ENCODE measurements at regions not wholly inside any gene's neighbourhood (a gene's known extent, or its start where the extent isn't known, plus 50 kb on each side); places are given as distances from the start of the nearest gene placed in this dataset.
A peak's percentile ranks its signal among the peaks of the same experiment; 100 is the strongest.
"Not testable (repeated sequence)": the region's sequence is repeated elsewhere in the genome, so short reads cannot be mapped to it uniquely, and the experiment has no call there.

DNA sequence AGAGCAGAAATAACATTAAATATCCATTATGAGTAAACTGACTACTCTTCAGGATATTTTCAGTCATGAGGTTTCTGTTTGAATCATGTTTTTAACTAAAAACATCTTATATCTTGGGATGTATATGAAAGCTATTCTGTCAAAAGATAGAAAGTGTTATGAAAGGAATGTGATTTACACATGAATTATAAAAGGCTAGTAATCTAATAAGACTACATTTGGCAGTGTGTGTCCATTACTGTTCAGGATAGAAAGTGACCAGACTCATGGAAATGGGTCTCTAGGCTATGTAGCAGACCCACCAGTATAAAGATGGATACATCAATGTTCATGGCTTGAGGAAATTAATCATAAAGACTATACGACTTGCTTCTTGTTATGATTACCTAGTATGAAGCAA is 1328.2 kb upstream of the NUDT12 start:
- H3K4me3 Mint-ChIP-seq: no peak overlapping the region
- DNase-seq: no peak
- H3K36me3 Mint-ChIP-seq (ENCODE audit: low read depth): no peaks in the 10 kb centered on the region
- H3K27me3 Mint-ChIP-seq (ENCODE audit: low read depth, poor library complexity): no peaks in the 10 kb centered on the region
- H3K27ac Mint-ChIP-seq: no peak overlapping the region
- no peaks in the 10 kb centered on the region for H3K4me1 Mint-ChIP-seq
- TF ChIP-seq, protein P1, sequence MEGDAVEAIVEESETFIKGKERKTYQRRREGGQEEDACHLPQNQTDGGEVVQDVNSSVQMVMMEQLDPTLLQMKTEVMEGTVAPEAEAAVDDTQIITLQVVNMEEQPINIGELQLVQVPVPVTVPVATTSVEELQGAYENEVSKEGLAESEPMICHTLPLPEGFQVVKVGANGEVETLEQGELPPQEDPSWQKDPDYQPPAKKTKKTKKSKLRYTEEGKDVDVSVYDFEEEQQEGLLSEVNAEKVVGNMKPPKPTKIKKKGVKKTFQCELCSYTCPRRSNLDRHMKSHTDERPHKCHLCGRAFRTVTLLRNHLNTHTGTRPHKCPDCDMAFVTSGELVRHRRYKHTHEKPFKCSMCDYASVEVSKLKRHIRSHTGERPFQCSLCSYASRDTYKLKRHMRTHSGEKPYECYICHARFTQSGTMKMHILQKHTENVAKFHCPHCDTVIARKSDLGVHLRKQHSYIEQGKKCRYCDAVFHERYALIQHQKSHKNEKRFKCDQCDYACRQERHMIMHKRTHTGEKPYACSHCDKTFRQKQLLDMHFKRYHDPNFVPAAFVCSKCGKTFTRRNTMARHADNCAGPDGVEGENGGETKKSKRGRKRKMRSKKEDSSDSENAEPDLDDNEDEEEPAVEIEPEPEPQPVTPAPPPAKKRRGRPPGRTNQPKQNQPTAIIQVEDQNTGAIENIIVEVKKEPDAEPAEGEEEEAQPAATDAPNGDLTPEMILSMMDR (IDR thresholded peaks at IDR 0.05): no peak
- H3K9me3 Mint-ChIP-seq: no peaks in the 10 kb centered on the region

GRCh38 chr5:104859437-104859836 is 1296.8 kb upstream of the NUDT12 start:
- no peak overlapping the region for H3K27ac Mint-ChIP-seq
- DNase-seq: no peak
- H3K9me3 Mint-ChIP-seq: no peaks in the 10 kb centered on the region
- H3K4me3 Mint-ChIP-seq: no peak overlapping the region
- no peaks in the 10 kb centered on the region for H3K36me3 Mint-ChIP-seq (ENCODE audit: low read depth)
- no peaks in the 10 kb centered on the region for H3K27me3 Mint-ChIP-seq (ENCODE audit: low read depth, poor library complexity)
- H3K4me1 Mint-ChIP-seq: no peaks in the 10 kb centered on the region
- TF ChIP-seq, protein P1 (IDR thresholded peaks at IDR 0.05): no peak

DNA sequence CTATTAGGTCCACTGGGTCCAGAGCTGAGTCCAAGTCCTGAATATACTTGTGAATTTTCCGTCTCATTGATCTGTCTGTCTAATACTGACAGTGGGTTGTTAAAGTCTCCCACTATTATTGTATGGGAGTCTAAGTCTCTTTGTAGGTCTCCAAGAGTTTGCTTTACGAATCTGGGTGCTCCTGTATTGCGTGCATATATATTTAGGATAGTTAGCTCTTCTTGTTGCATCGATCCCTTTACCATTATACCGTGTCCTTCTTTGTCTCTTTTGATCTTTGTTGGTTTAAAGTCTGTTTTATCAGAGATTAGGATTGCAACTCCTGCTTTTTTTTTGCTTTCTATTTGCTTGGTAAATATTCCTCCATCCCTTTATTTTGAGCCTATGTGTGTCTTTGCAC is 1289.5 kb upstream of the NUDT12 start:
- DNase-seq; H3K27ac Mint-ChIP-seq; H3K36me3 Mint-ChIP-seq (ENCODE audit: low read depth); H3K4me3 Mint-ChIP-seq; H3K27me3 Mint-ChIP-seq (ENCODE audit: low read depth, poor library complexity); H3K4me1 Mint-ChIP-seq: not testable (repeated sequence)
- H3K9me3 Mint-ChIP-seq: peaks cover 35% of the 10 kb centered on the region

- H3K27ac Mint-ChIP-seq: no peak overlapping the region
Observed at GRCh38 chr5:104845541-104845940, 1283.0 kb upstream of the NUDT12 start.

DNA sequence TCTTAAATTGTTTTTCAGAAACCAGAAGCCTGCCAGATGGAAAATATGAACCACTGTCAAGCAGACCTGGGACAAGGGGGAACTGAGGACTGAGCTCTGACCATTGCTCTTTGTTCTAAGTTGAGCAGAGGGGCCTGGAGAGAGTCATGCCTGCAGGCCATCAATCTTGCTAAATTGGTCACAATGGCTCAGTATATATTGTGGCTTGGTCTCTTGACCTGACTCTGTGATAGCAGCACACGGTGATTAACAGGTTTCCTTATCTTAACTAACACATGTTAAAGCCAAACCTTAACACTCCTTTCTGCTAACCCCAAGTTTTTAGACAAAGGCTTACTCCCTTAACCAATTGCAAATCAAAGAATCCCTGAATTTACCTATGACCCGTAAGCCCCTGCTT is 1281.2 kb upstream of the NUDT12 start:
- no peaks in the 10 kb centered on the region for H3K9me3 Mint-ChIP-seq
- H3K27ac Mint-ChIP-seq: peak overlapping the region; percentile 64

More at GRCh38 chr5:104845541-104845940, 1283.0 kb upstream of the NUDT12 start:
- TF ChIP-seq, protein P1 (IDR thresholded peaks at IDR 0.05): no peak
- peaks cover 5% of the 10 kb centered on the region for H3K4me1 Mint-ChIP-seq
- H3K9me3 Mint-ChIP-seq: peaks cover 16% of the 10 kb centered on the region
- no peaks in the 10 kb centered on the region for H3K27me3 Mint-ChIP-seq (ENCODE audit: low read depth, poor library complexity)
- no peak for DNase-seq
- no peak overlapping the region for H3K4me3 Mint-ChIP-seq
- no peaks in the 10 kb centered on the region for H3K36me3 Mint-ChIP-seq (ENCODE audit: low read depth)

DNA sequence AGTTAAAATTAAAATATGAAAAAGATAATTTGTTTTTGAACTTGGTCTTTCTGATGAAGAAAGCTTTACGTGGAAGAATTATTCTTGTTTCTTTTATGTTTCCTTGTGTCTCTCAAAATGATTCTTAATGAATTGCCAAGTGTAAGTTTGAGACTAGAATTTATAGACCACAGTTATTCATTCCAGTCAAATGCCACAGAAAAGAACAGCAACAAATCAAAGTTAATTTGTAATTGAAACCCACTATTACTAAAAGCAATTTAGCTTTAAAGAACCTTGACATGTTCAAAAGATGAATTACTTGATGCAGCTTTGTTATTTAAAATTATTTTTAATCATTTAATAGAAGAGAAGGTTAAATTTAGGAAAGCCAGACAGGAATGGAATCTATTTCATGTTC is 1277.7 kb upstream of the NUDT12 start:
- no peak overlapping the region for H3K4me3 Mint-ChIP-seq
- H3K4me1 Mint-ChIP-seq: peaks cover 5% of the 10 kb centered on the region
- H3K27me3 Mint-ChIP-seq (ENCODE audit: low read depth, poor library complexity): no peaks in the 10 kb centered on the region
- no peak for DNase-seq
- H3K27ac Mint-ChIP-seq: no peak overlapping the region
- H3K36me3 Mint-ChIP-seq (ENCODE audit: low read depth): no peaks in the 10 kb centered on the region
- TF ChIP-seq, protein P1 (IDR thresholded peaks at IDR 0.05): no peak
- H3K9me3 Mint-ChIP-seq: no peaks in the 10 kb centered on the region

More for the DNA sequence above, 1281.2 kb upstream of the NUDT12 start:
- H3K4me3 Mint-ChIP-seq: no peak overlapping the region
- H3K4me1 Mint-ChIP-seq: peaks cover 5% of the 10 kb centered on the region
- no peaks in the 10 kb centered on the region for H3K27me3 Mint-ChIP-seq (ENCODE audit: low read depth, poor library complexity)
- DNase-seq: no peak
- no peaks in the 10 kb centered on the region for H3K36me3 Mint-ChIP-seq (ENCODE audit: low read depth)
- TF ChIP-seq, protein P1 (IDR thresholded peaks at IDR 0.05): no peak

- not testable (repeated sequence) for DNase-seq; H3K4me1 Mint-ChIP-seq; H3K9me3 Mint-ChIP-seq; H3K36me3 Mint-ChIP-seq (ENCODE audit: low read depth); H3K27ac Mint-ChIP-seq; H3K4me3 Mint-ChIP-seq; H3K27me3 Mint-ChIP-seq (ENCODE audit: low read depth, poor library complexity)
Observed at GRCh38 chr5:104831515-104831914, 1268.9 kb upstream of the NUDT12 start.

Data from nephron progenitor cell (in vitro differentiated cells).